ENCODE measurements at regions not wholly inside any gene's neighbourhood (a gene's known extent, or its start where the extent isn't known, plus 50 kb on each side); places are given as distances from the start of the nearest gene placed in this dataset.

GRCh38 chr6:14367296-14367695, 249.7 kb downstream of the CD83 start:
- TF ChIP-seq SPI1 (IDR thresholded peaks at IDR 0.05; ENCODE audit: borderline replicate concordance, low read depth), result no peak
- no peak for TF ChIP-seq REST (IDR thresholded peaks at IDR 0.05; ENCODE audit: insufficient replicate concordance, low read depth)
- no peak for TF ChIP-seq CTCF (IDR thresholded peaks at IDR 0.05; ENCODE audit: insufficient read depth, low read length)
- TF ChIP-seq POLR2AphosphoS5 (IDR thresholded peaks at IDR 0.05; ENCODE audit: low read depth), result no peak
- no peak for TF ChIP-seq GABPA (IDR thresholded peaks at IDR 0.05; ENCODE audit: low read depth)
- Histone ChIP-seq H3K4me3 (replicated peaks; ENCODE audit: insufficient read depth, low read length) (no peak overlapping the region), H3K27me3 (ENCODE audit: insufficient read depth, poor library complexity, severe bottlenecking) (no peaks in the 10 kb centered on the region), H3K27ac (replicated peaks) (no peak overlapping the region)
- no peak for DNase-seq (ENCODE audit: low read depth in 1 of 2, low spot score in 1 of 2)

GRCh38 chr6:14369717-14370116, 252.1 kb downstream of the CD83 start:
- Histone ChIP-seq H3K27ac (replicated peaks) (no peak overlapping the region), H3K27me3 (ENCODE audit: insufficient read depth, poor library complexity, severe bottlenecking) (no peaks in the 10 kb centered on the region), H3K4me3 (replicated peaks; ENCODE audit: insufficient read depth, low read length) (no peak overlapping the region)
- no peak for TF ChIP-seq POLR2AphosphoS5 (IDR thresholded peaks at IDR 0.05; ENCODE audit: low read depth)
- TF ChIP-seq SPI1 (IDR thresholded peaks at IDR 0.05; ENCODE audit: borderline replicate concordance, low read depth), result no peak
- no peak for TF ChIP-seq GABPA (IDR thresholded peaks at IDR 0.05; ENCODE audit: low read depth)
- TF ChIP-seq REST (IDR thresholded peaks at IDR 0.05; ENCODE audit: insufficient replicate concordance, low read depth), result no peak
- TF ChIP-seq CTCF (IDR thresholded peaks at IDR 0.05; ENCODE audit: insufficient read depth, low read length), result no peak
- DNase-seq (ENCODE audit: low read depth in 1 of 2, low spot score in 1 of 2), result no peak

GRCh38 chr6:14371530-14371929, 254.0 kb downstream of the CD83 start:
- Histone ChIP-seq H3K27me3 (ENCODE audit: insufficient read depth, poor library complexity, severe bottlenecking) (no peaks in the 10 kb centered on the region), H3K4me3 (replicated peaks; ENCODE audit: insufficient read depth, low read length) (no peak overlapping the region), H3K27ac (replicated peaks) (no peak overlapping the region)
- peak in 1 of 2 experiments; percentile 42 for DNase-seq (ENCODE audit: low read depth in 1 of 2, low spot score in 1 of 2)
- TF ChIP-seq SPI1 (IDR thresholded peaks at IDR 0.05; ENCODE audit: borderline replicate concordance, low read depth) (peak; percentile 75; the same call in 1 of the 2 replicates), REST (IDR thresholded peaks at IDR 0.05; ENCODE audit: insufficient replicate concordance, low read depth) (no peak), CTCF (IDR thresholded peaks at IDR 0.05; ENCODE audit: insufficient read depth, low read length) (no peak), POLR2AphosphoS5 (IDR thresholded peaks at IDR 0.05; ENCODE audit: low read depth) (no peak), GABPA (IDR thresholded peaks at IDR 0.05; ENCODE audit: low read depth) (no peak)

Measured in HL-60 (cell line).